WERI-Rb-1 (cell line): ENCODE measurements at regions not wholly inside any gene's neighbourhood (a gene's known extent, or its start where the extent isn't known, plus 50 kb on each side); places are given as distances from the start of the nearest gene placed in this dataset.

Experiments
- DNase-seq: peaks from one replicate; pipeline ENCODE4 v3.0.0-alpha.2; 2020
- H3K27ac ChIP-seq: fragments of 250-450 bp; sonication (Bioruptor Pico); 2 replicates; pipeline ENCODE4 v1.5.1; 2020; ENCODE audit warnings: mild to moderate bottlenecking, moderate library complexity
- H3K27me3 ChIP-seq: fragments of 250-450 bp; sonication (Bioruptor Pico); 2 replicates; pipeline ENCODE4 v1.5.1; 2021; ENCODE audit warnings: mild to moderate bottlenecking, low read depth, moderate library complexity; ENCODE audit not compliant: insufficient read depth, severe bottlenecking
- H3K36me3 ChIP-seq: fragments of 250-450 bp; sonication (Bioruptor Pico); 2 replicates; pipeline ENCODE4 v1.5.1; 2020; ENCODE audit warnings: mild to moderate bottlenecking, moderate library complexity
- H3K4me3 ChIP-seq: 2 replicates; pipeline ENCODE4 v1.5.1; 2011; ENCODE audit warnings: low read depth, mild to moderate bottlenecking, control low read depth, low read length
- H3K9me3 ChIP-seq: fragments of 250-450 bp; sonication (Bioruptor Pico); 2 replicates; pipeline ENCODE4 v1.5.1; 2021; ENCODE audit warnings: mild to moderate bottlenecking, moderate library complexity; ENCODE audit not compliant: severe bottlenecking
- CTCF ChIP-seq: IDR thresholded peaks from 2 replicates; pipeline ENCODE4 v1.5.1; 2011; ENCODE audit warnings: low read depth, mild to moderate bottlenecking, control low read depth, inconsistent platforms, low read length

- Histone ChIP-seq H3K9me3 (no peaks in the 10 kb centered on the region), H3K4me3 (no peak overlapping the region), H3K27ac (no peak overlapping the region), H3K36me3 (no peaks in the 10 kb centered on the region), H3K27me3 (no peaks in the 10 kb centered on the region)
- no peak for TF ChIP-seq CTCF
- no peak for DNase-seq
Measured at GRCh38 chr18:75527848-75528685, 100.6 kb upstream of the SMIM21 start.

- Histone ChIP-seq H3K27me3 (no peaks in the 10 kb centered on the region), H3K4me3 (no peak overlapping the region), H3K27ac (no peak overlapping the region), H3K36me3 (no peaks in the 10 kb centered on the region), H3K9me3 (no peaks in the 10 kb centered on the region)
- no peak for TF ChIP-seq CTCF
- DNase-seq, result no peak
Measured at GRCh38 chr18:75526038-75526437, 98.5 kb upstream of the SMIM21 start.

GRCh38 chr18:75525331-75525730 lies 97.8 kb upstream of the SMIM21 start:
- no peak for TF ChIP-seq CTCF
- H3K36me3 ChIP-seq, result no peaks in the 10 kb centered on the region
- H3K4me3 ChIP-seq, result no peak overlapping the region
- no peak for DNase-seq
- no peaks in the 10 kb centered on the region for H3K27me3 ChIP-seq
- no peak overlapping the region for H3K27ac ChIP-seq
- H3K9me3 ChIP-seq, result no peaks in the 10 kb centered on the region

GRCh38 chr18:75524841-75525240 lies 97.3 kb upstream of the SMIM21 start:
- no peak for TF ChIP-seq CTCF
- DNase-seq, result no peak
- no peaks in the 10 kb centered on the region for H3K27me3 ChIP-seq
- no peak overlapping the region for H3K4me3 ChIP-seq
- H3K27ac ChIP-seq, result no peak overlapping the region
- no peaks in the 10 kb centered on the region for H3K36me3 ChIP-seq
- no peaks in the 10 kb centered on the region for H3K9me3 ChIP-seq

GRCh38 chr18:75524181-75524580 lies 96.7 kb upstream of the SMIM21 start:
- Histone ChIP-seq H3K4me3 (no peak overlapping the region), H3K27me3 (no peaks in the 10 kb centered on the region), H3K9me3 (no peaks in the 10 kb centered on the region), H3K36me3 (no peaks in the 10 kb centered on the region), H3K27ac (no peak overlapping the region)
- no peak for DNase-seq
- no peak for TF ChIP-seq CTCF

- H3K27ac ChIP-seq, result no peak overlapping the region
- no peak for DNase-seq
- no peaks in the 10 kb centered on the region for H3K36me3 ChIP-seq
Measured at GRCh38 chr18:75521816-75522215, 94.3 kb upstream of the SMIM21 start.

More at GRCh38 chr18:75521816-75522215, 94.3 kb upstream of the SMIM21 start:
- no peak for TF ChIP-seq CTCF
- no peak overlapping the region for H3K4me3 ChIP-seq
- H3K27me3 ChIP-seq, result no peaks in the 10 kb centered on the region
- no peaks in the 10 kb centered on the region for H3K9me3 ChIP-seq
